ENCODE measurements at regions not wholly inside any gene's neighbourhood (a gene's known extent, or its start where the extent isn't known, plus 50 kb on each side); places are given as distances from the start of the nearest gene placed in this dataset.
A peak's percentile ranks its signal among the peaks of the same experiment; 100 is the strongest.

DNA sequence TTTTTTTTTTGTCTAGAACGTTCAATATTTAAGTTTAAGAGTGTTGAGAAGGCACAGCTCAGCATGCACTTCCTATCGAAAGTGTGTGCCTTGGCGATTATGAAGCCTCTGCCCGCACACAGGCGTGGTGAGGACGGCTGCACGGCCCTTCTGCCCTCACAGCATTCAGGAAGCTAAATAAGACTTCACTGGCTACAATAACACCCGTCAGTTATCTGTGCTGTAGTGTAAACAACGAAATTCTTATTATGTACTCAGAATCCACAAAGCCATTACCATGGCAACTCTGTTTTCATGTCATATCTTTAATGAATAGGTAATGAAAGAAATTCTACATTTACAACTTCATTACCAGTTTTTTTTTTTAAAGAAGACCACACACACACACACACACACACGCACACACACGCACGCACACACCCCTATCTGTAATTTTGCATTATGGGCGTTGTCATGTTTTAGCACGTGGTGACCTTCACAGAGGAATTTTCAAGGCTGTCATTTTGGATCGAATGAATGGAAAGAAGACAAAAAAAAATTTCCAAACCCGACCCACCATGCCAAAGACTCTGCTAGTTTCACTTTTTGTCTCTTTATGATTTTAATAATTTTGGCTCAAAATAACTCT, 254.8 kb upstream of the CTBP2 start:
- Histone ChIP-seq H3K4me3 (no peak overlapping the region), H3K9me3 (ENCODE audit: control insufficient read depth in 4 of 4, insufficient read depth in 3 of 4, low read length in 3 of 4) (peaks cover 0 to 4% (median 0%) of the 10 kb centered on the region in 4 donors), H3K4me1 (ENCODE audit: control insufficient read depth in 5 of 5, insufficient read depth in 5 of 5, low read length in 5 of 5) (peaks cover 0 to 18% (median 0%) of the 10 kb centered on the region in 5 donors), H3K27ac (ENCODE audit: low read depth in 1 of 2, low read length in 1 of 2) (no peak overlapping the region), H3K9ac (ENCODE audit: insufficient read depth in 1 of 2, low read length in 2 of 2) (peak overlapping the region in 1 of 2 donors; percentile 51), H3K27me3 (ENCODE audit: control insufficient read depth in 3 of 3, insufficient read depth in 3 of 3, low read length in 2 of 3) (no peaks in the 10 kb centered on the region), H3K36me3 (ENCODE audit: control insufficient read depth in 4 of 4, insufficient read depth in 4 of 4, low read length in 4 of 4) (no peaks in the 10 kb centered on the region)
- peak; percentile 55 to 77 (median 61) for DNase-seq
- ATAC-seq (ENCODE audit: insufficient read depth, low FRiP score) = no peak
- TF ChIP-seq, protein P1, sequence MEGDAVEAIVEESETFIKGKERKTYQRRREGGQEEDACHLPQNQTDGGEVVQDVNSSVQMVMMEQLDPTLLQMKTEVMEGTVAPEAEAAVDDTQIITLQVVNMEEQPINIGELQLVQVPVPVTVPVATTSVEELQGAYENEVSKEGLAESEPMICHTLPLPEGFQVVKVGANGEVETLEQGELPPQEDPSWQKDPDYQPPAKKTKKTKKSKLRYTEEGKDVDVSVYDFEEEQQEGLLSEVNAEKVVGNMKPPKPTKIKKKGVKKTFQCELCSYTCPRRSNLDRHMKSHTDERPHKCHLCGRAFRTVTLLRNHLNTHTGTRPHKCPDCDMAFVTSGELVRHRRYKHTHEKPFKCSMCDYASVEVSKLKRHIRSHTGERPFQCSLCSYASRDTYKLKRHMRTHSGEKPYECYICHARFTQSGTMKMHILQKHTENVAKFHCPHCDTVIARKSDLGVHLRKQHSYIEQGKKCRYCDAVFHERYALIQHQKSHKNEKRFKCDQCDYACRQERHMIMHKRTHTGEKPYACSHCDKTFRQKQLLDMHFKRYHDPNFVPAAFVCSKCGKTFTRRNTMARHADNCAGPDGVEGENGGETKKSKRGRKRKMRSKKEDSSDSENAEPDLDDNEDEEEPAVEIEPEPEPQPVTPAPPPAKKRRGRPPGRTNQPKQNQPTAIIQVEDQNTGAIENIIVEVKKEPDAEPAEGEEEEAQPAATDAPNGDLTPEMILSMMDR (IDR thresholded peaks at IDR 0.05; ENCODE audit: control extremely low read depth, extremely low read depth) = no peak
- WGBS, 2 donors = 33 to 62% methylated on average over 16 of the region's 16 CpGs

DNA sequence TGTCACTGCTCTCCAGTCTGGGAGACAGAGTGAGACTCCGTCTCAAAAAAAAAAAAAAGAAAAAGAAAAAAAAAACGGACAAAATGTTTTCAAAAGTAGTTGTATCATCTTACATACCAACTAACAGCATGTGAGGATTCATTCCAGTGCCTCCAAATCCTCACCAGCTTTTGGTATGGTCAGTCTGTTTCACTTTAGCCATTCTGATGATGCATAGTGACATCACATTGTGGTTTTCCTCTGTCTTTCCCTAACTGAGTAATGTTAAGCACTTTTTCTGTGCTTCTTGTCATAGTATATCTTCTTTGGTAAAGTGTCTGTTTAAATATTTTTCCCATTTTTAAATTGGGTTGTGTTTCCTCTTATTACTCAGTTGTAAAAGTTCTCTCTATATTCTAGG, 251.4 kb upstream of the CTBP2 start:
- Histone ChIP-seq H3K4me1 (ENCODE audit: control insufficient read depth in 5 of 5, insufficient read depth in 5 of 5, low read length in 5 of 5) (peaks cover 0 to 14% (median 0%) of the 10 kb centered on the region in 5 donors), H3K27ac (ENCODE audit: low read depth in 1 of 2, low read length in 1 of 2) (no peak overlapping the region), H3K36me3 (ENCODE audit: control insufficient read depth in 4 of 4, insufficient read depth in 4 of 4, low read length in 4 of 4) (no peaks in the 10 kb centered on the region), H3K27me3 (ENCODE audit: control insufficient read depth in 3 of 3, insufficient read depth in 3 of 3, low read length in 2 of 3) (no peaks in the 10 kb centered on the region), H3K9ac (ENCODE audit: insufficient read depth in 1 of 2, low read length in 2 of 2) (no peak overlapping the region), H3K9me3 (ENCODE audit: control insufficient read depth in 4 of 4, insufficient read depth in 3 of 4, low read length in 3 of 4) (peaks cover 0 to 9% (median 0%) of the 10 kb centered on the region in 4 donors), H3K4me3 (no peak overlapping the region)
- DNase-seq (no peak), ATAC-seq (ENCODE audit: insufficient read depth, low FRiP score) (no peak)
- TF ChIP-seq, protein P1 (IDR thresholded peaks at IDR 0.05; ENCODE audit: control extremely low read depth, extremely low read depth) = no peak
- WGBS, 2 donors = 73 to 85% methylated on average over 2 of the region's 2 CpGs

DNA sequence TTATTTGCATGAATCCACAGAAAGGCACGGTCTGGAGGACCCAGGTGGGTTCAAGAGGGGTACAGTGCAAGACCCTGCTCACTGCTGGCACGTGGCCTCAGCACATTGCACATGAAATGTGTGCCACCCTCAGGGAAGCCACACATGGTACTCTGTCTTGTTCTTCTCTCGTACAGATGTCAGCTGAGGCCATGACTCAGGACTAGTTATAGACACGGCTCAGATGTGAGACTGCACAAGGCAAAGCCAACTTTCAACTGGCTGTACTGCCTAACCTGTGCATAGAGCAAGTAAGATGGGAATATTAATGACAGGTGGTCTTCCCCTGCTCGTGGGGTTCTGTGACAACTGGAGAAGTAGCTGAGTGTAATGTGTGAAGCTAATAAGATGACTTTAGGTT, 249.4 kb upstream of the CTBP2 start:
- ATAC-seq (ENCODE audit: insufficient read depth, low FRiP score) = no peak
- no peaks in the 10 kb centered on the region for H3K27me3 ChIP-seq (ENCODE audit: control insufficient read depth in 3 of 3, insufficient read depth in 3 of 3, low read length in 2 of 3)
- H3K9me3 ChIP-seq (ENCODE audit: control insufficient read depth in 4 of 4, insufficient read depth in 3 of 4, low read length in 3 of 4) = peaks cover 0 to 12% (median 0%) of the 10 kb centered on the region in 4 donors
- TF ChIP-seq, protein P1 (IDR thresholded peaks at IDR 0.05; ENCODE audit: control extremely low read depth, extremely low read depth) = no peak
- H3K27ac ChIP-seq (ENCODE audit: low read depth in 1 of 2, low read length in 1 of 2) = no peak overlapping the region
- peaks cover 0 to 5% (median 0%) of the 10 kb centered on the region in 5 donors for H3K4me1 ChIP-seq (ENCODE audit: control insufficient read depth in 5 of 5, insufficient read depth in 5 of 5, low read length in 5 of 5)
- no peak for DNase-seq
- no peaks in the 10 kb centered on the region for H3K36me3 ChIP-seq (ENCODE audit: control insufficient read depth in 4 of 4, insufficient read depth in 4 of 4, low read length in 4 of 4)
- H3K4me3 ChIP-seq = no peak overlapping the region
- 69 to 77% methylated on average over 5 of the region's 5 CpGs for WGBS, 2 donors
- H3K9ac ChIP-seq (ENCODE audit: insufficient read depth in 1 of 2, low read length in 2 of 2) = no peak overlapping the region

DNA sequence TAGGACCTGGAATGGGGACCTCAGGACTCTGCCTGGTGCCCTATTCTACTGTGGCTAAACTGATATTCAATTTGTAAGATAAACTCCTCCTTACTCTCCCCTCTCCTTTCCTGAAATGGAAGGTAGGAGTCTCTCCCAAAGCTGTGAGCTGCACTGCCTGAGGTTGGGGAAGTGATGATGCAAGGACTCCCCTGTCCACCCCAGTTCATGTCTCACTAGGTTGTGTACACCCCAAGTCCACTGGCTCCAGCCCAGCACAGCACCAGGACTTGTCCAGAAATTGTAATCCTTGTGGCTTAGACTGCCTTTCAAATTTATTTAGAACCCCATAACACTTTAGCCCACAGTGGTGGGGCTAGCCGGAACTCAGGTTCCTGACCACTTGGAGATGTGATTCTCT, 247.2 kb upstream of the CTBP2 start:
- Histone ChIP-seq H3K4me1 (ENCODE audit: control insufficient read depth in 5 of 5, insufficient read depth in 5 of 5, low read length in 5 of 5) (no peaks in the 10 kb centered on the region), H3K9ac (ENCODE audit: insufficient read depth in 1 of 2, low read length in 2 of 2) (no peak overlapping the region), H3K9me3 (ENCODE audit: control insufficient read depth in 4 of 4, insufficient read depth in 3 of 4, low read length in 3 of 4) (peaks cover 0 to 10% (median 0%) of the 10 kb centered on the region in 4 donors), H3K36me3 (ENCODE audit: control insufficient read depth in 4 of 4, insufficient read depth in 4 of 4, low read length in 4 of 4) (no peaks in the 10 kb centered on the region), H3K4me3 (no peak overlapping the region), H3K27me3 (ENCODE audit: control insufficient read depth in 3 of 3, insufficient read depth in 3 of 3, low read length in 2 of 3) (no peaks in the 10 kb centered on the region), H3K27ac (ENCODE audit: low read depth in 1 of 2, low read length in 1 of 2) (no peak overlapping the region)
- WGBS, 2 donors = 88 to 92% methylated on average over 1 of the region's 1 CpG
- TF ChIP-seq, protein P1 (IDR thresholded peaks at IDR 0.05; ENCODE audit: control extremely low read depth, extremely low read depth) = no peak
- DNase-seq = no peak
- ATAC-seq (ENCODE audit: insufficient read depth, low FRiP score) = no peak
